AG04450 (cell line): ENCODE measurements at regions not wholly inside any gene's neighbourhood (a gene's known extent, or its start where the extent isn't known, plus 50 kb on each side); places are given as distances from the start of the nearest gene placed in this dataset.

Source experiments
- CTCF ChIA-PET: fragments of 300-600, 350-600 bp; formaldehyde crosslinking; extraction: SDS; loops from one replicate; lab custom pipeline; 2022; ENCODE audit warnings: antibody characterized with exemption, inconsistent platforms; lab: Charles Lee
- POLR2A ChIA-PET: fragments of 350-600 bp; formaldehyde crosslinking; extraction: SDS; loops from one replicate; lab custom pipeline; 2021; ENCODE audit warnings: antibody characterized with exemption, inconsistent platforms; lab: Yijun Ruan, JAX
- DNase-seq: peaks from one replicate; pipeline ENCODE4 v3.0.0-alpha.2; 2011; ENCODE audit warnings: low read depth, low spot score
- H3K27ac ChIP-seq: one replicate; pipeline ENCODE4 v1.5.1; 2012; ENCODE audit warnings: low read depth, low read length, control low read depth
- H3K27me3 ChIP-seq: one replicate; pipeline ENCODE4 v1.6.0; 2012; ENCODE audit warnings: low read length; ENCODE audit not compliant: control insufficient read depth, insufficient read depth
- H3K4me3 ChIP-seq: 2 replicates; pipeline ENCODE4 v1.5.1; 2011; ENCODE audit warnings: mild to moderate bottlenecking, low read depth, low read length, control low read depth
- H3K9me3 ChIP-seq: 2 replicates; pipeline ENCODE4 v1.5.1; 2012; ENCODE audit warnings: low read length; ENCODE audit not compliant: control insufficient read depth, insufficient read depth
- TF ChIP-seq, protein P1 (sequence below): IDR thresholded peaks from 2 replicates; pipeline ENCODE4 v1.5.1; 2011; ENCODE audit warnings: low read depth, low read length, control low read depth, inconsistent platforms

- TF ChIP-seq, protein P1, sequence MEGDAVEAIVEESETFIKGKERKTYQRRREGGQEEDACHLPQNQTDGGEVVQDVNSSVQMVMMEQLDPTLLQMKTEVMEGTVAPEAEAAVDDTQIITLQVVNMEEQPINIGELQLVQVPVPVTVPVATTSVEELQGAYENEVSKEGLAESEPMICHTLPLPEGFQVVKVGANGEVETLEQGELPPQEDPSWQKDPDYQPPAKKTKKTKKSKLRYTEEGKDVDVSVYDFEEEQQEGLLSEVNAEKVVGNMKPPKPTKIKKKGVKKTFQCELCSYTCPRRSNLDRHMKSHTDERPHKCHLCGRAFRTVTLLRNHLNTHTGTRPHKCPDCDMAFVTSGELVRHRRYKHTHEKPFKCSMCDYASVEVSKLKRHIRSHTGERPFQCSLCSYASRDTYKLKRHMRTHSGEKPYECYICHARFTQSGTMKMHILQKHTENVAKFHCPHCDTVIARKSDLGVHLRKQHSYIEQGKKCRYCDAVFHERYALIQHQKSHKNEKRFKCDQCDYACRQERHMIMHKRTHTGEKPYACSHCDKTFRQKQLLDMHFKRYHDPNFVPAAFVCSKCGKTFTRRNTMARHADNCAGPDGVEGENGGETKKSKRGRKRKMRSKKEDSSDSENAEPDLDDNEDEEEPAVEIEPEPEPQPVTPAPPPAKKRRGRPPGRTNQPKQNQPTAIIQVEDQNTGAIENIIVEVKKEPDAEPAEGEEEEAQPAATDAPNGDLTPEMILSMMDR = no peak
- Histone ChIP-seq H3K27me3 (no peaks in the 10 kb centered on the region), H3K9me3 (no peaks in the 10 kb centered on the region; the same call in 1 of the 2 replicates), H3K27ac (peak overlapping the region; percentile 97), H3K4me3 (no peak overlapping the region; the same call in 1 of the 2 replicates)
- peak; percentile 88 for DNase-seq
- ChIA-PET POLR2A (interaction anchor here (0.8 to 1.1 kb wide), 4 partner anchors 20 to 257 kb away, joined by 3 to 5 read pairs (median 4); no protein-coding TSS in a partner anchor), CTCF (interaction anchor here (2.0 kb wide), 1 partner anchor 20 kb away, joined by 4 read pairs; no protein-coding TSS in a partner anchor)
Measured at GRCh38 chr11:86740628-86741483, 59.5 kb upstream of the PRSS23 start.

GRCh38 chr11:86738568-86738967 is 61.8 kb upstream of the PRSS23 start:
- no peaks in the 10 kb centered on the region for H3K27me3 ChIP-seq
- no peak overlapping the region for H3K4me3 ChIP-seq
- no peak for DNase-seq
- ChIA-PET CTCF (interaction anchor here (1.4 kb wide), 1 partner anchor 130 kb away, joined by 5 read pairs; no protein-coding TSS in a partner anchor), POLR2A (no interaction called here)
- TF ChIP-seq, protein P1 = no peak
- no peak overlapping the region for H3K27ac ChIP-seq
- no peaks in the 10 kb centered on the region for H3K9me3 ChIP-seq

GRCh38 chr11:86737737-86738136 is 62.6 kb upstream of the PRSS23 start:
- H3K27ac ChIP-seq = no peak overlapping the region
- TF ChIP-seq, protein P1 = no peak
- no peaks in the 10 kb centered on the region for H3K9me3 ChIP-seq
- ChIA-PET CTCF (interaction anchor here (1.2 to 1.7 kb wide), 2 partner anchors 24 to 129 kb away, joined by 3 to 7 read pairs; no protein-coding TSS in a partner anchor), POLR2A (interaction anchor here (0.6 to 1.0 kb wide), 2 partner anchors 9 kb away, joined by 3 to 4 read pairs; no protein-coding TSS in a partner anchor)
- no peaks in the 10 kb centered on the region for H3K27me3 ChIP-seq
- DNase-seq = no peak
- no peak overlapping the region for H3K4me3 ChIP-seq

DNA sequence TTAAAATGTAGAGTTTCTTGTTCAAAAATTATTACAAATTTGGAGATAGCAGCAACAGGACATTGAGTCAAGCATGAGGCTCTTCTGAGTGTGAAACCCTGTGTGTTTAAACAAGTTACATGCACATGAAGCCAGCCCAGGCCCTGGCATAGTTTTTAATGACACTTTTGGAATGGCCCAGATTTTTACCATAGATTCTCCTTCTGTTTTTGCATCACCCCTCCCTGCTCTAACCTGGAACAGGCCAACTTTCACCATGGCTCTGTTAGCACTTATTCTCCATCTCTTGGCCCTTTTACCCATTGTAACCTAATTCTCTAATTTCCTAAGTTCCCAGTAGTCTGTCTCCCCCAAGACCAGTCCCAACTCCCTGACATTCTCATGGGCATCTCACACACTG is 63.1 kb upstream of the PRSS23 start:
- ChIA-PET POLR2A (interaction anchor here (1.0 to 2.5 kb wide), 2 partner anchors 9 to 63 kb away, joined by 3 to 7 read pairs; partner anchors contain the start of gene PRSS23), CTCF (interaction anchor here (1.2 to 1.7 kb wide), 2 partner anchors 25 to 129 kb away, joined by 3 to 7 read pairs; no protein-coding TSS in a partner anchor)
- Histone ChIP-seq H3K27ac (no peak overlapping the region), H3K4me3 (no peak overlapping the region), H3K9me3 (peaks cover under 1% of the 10 kb centered on the region; the same call in 1 of the 2 replicates), H3K27me3 (no peaks in the 10 kb centered on the region)
- DNase-seq = no peak
- TF ChIP-seq, protein P1 = no peak
